ENCODE measurements at regions not wholly inside any gene's neighbourhood (a gene's known extent, or its start where the extent isn't known, plus 50 kb on each side); places are given as distances from the start of the nearest gene placed in this dataset.

DNA sequence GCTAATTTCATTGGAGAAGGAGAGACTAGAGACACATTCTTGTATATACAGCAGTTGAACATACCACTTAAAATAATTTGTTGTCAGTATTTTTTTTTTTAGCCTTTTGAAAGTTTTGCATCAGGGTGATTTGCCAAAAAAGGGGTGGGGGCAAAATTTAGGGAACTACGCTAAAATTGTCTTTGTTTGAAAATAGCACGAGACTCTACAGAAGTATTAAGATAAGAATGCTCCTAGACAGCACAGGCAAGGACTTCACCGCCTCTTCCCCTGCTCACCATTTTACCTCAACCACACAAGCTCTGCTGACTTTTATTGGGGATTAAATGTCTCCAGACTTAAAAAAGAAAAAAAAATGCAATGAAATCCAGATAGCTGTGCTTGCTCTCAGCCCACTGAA is 236.1 kb upstream of the USP25 start:
- DNase-seq (ENCODE audit: extremely low spot score, unreplicated experiment) = no peak
- no peaks in the 10 kb centered on the region for H3K4me1 Mint-ChIP-seq (ENCODE audit: unreplicated experiment)
- no peak overlapping the region for H3K27ac Mint-ChIP-seq (ENCODE audit: unreplicated experiment)
- H3K27me3 Mint-ChIP-seq (ENCODE audit: unreplicated experiment) = peaks cover 4% of the 10 kb centered on the region
- TF ChIP-seq, protein P1, sequence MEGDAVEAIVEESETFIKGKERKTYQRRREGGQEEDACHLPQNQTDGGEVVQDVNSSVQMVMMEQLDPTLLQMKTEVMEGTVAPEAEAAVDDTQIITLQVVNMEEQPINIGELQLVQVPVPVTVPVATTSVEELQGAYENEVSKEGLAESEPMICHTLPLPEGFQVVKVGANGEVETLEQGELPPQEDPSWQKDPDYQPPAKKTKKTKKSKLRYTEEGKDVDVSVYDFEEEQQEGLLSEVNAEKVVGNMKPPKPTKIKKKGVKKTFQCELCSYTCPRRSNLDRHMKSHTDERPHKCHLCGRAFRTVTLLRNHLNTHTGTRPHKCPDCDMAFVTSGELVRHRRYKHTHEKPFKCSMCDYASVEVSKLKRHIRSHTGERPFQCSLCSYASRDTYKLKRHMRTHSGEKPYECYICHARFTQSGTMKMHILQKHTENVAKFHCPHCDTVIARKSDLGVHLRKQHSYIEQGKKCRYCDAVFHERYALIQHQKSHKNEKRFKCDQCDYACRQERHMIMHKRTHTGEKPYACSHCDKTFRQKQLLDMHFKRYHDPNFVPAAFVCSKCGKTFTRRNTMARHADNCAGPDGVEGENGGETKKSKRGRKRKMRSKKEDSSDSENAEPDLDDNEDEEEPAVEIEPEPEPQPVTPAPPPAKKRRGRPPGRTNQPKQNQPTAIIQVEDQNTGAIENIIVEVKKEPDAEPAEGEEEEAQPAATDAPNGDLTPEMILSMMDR (IDR thresholded peaks at IDR 0.05) = no peak
- no peak overlapping the region for H3K4me3 Mint-ChIP-seq (ENCODE audit: unreplicated experiment)
- no peaks in the 10 kb centered on the region for H3K9me3 Mint-ChIP-seq (ENCODE audit: unreplicated experiment)
- no peaks in the 10 kb centered on the region for H3K36me3 Mint-ChIP-seq (ENCODE audit: unreplicated experiment)

DNA sequence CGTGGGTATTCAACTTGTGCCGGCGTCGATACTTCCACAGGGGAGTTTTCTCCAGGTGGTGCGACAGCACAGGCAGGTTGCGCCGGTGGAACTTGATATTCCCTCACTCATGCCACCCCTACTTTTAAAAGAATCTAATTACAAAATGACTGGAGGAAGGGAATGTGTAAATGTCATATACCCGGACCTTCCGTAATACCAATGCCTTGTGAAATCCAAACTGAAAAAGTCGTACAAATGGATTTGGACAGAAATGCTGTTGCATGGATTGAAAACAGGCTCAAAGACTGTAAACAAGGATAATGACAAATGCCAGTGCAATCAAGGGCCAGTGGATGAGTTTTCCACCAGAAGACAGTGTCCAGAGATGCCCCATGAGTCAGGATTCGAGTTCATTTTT is 235.3 kb upstream of the USP25 start:
- Mint-ChIP-seq H3K27ac (ENCODE audit: unreplicated experiment) (no peak overlapping the region), H3K4me3 (ENCODE audit: unreplicated experiment) (no peak overlapping the region), H3K27me3 (ENCODE audit: unreplicated experiment) (peaks cover 6% of the 10 kb centered on the region), H3K9me3 (ENCODE audit: unreplicated experiment) (no peaks in the 10 kb centered on the region), H3K36me3 (ENCODE audit: unreplicated experiment) (no peaks in the 10 kb centered on the region), H3K4me1 (ENCODE audit: unreplicated experiment) (no peaks in the 10 kb centered on the region)
- TF ChIP-seq, protein P1 (IDR thresholded peaks at IDR 0.05) = no peak
- DNase-seq (ENCODE audit: extremely low spot score, unreplicated experiment) = no peak

DNA sequence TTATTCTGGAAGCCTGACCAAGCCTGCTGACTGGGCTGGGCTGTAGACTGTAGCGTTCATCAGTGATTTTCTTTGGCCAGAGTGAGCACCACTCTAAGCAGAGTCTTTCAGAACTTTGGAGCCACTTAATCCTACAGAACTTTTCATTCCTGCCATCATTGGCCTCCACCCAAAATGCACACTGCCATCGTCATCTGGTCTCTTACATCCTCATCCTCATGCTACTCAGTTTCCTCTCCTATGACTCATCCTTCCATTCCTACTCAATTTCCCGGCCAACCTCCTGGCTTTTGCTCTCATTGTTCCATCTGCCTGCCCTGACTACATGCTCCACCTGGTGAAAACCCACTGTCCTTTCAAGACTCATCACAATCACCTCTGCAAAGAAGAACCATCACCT is 233.8 kb upstream of the USP25 start:
- Mint-ChIP-seq H3K4me3 (ENCODE audit: unreplicated experiment) (no peak overlapping the region), H3K36me3 (ENCODE audit: unreplicated experiment) (no peaks in the 10 kb centered on the region), H3K9me3 (ENCODE audit: unreplicated experiment) (no peaks in the 10 kb centered on the region), H3K27ac (ENCODE audit: unreplicated experiment) (no peak overlapping the region), H3K4me1 (ENCODE audit: unreplicated experiment) (no peaks in the 10 kb centered on the region), H3K27me3 (ENCODE audit: unreplicated experiment) (peaks cover 12% of the 10 kb centered on the region)
- TF ChIP-seq, protein P1 (IDR thresholded peaks at IDR 0.05) = no peak
- DNase-seq (ENCODE audit: extremely low spot score, unreplicated experiment) = no peak

DNA sequence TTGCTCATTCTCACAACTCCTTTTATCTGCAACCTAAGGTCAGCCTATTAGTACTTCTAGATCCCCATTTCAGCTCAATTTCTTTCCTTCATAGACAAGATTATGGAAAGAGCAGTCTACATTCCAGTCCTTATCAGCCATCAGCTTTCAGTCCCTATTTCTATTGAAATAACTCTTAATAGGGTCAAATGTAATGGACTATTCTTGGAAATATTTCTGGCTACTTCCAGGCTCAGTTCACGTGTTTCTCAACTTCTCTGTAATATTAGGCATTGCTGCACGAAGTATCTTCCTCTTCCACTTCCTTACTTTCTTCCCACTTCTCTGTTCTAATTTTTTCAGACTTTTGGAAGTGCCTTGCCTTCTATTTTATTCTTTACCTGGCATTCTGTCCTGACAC is 232.9 kb upstream of the USP25 start:
- H3K9me3 Mint-ChIP-seq (ENCODE audit: unreplicated experiment) = no peaks in the 10 kb centered on the region
- H3K27me3 Mint-ChIP-seq (ENCODE audit: unreplicated experiment) = peaks cover 15% of the 10 kb centered on the region
- no peaks in the 10 kb centered on the region for H3K36me3 Mint-ChIP-seq (ENCODE audit: unreplicated experiment)
- TF ChIP-seq, protein P1 (IDR thresholded peaks at IDR 0.05) = no peak
- no peaks in the 10 kb centered on the region for H3K4me1 Mint-ChIP-seq (ENCODE audit: unreplicated experiment)
- no peak overlapping the region for H3K27ac Mint-ChIP-seq (ENCODE audit: unreplicated experiment)
- no peak overlapping the region for H3K4me3 Mint-ChIP-seq (ENCODE audit: unreplicated experiment)
- DNase-seq (ENCODE audit: extremely low spot score, unreplicated experiment) = no peak

DNA sequence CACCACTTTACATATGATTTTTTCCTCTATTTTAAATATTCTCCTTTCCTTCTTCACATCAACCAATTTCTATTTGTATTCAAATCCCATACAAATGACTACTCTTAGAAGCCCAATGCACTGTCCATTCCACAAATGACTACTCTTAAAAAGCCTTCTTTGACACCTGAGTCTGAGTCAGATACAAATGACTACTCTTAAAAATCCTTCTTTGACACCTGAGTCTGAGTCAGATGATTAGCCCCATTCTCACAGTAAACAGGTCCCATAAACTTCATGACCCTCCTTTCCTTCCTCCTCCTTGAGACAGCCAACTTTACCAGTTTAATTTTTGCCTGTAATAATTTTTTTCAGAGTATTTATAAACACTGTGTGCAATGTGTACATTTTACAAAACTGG is 231.3 kb upstream of the USP25 start:
- no peaks in the 10 kb centered on the region for H3K9me3 Mint-ChIP-seq (ENCODE audit: unreplicated experiment)
- peaks cover 21% of the 10 kb centered on the region for H3K27me3 Mint-ChIP-seq (ENCODE audit: unreplicated experiment)
- TF ChIP-seq, protein P1 (IDR thresholded peaks at IDR 0.05) = no peak
- no peak overlapping the region for H3K27ac Mint-ChIP-seq (ENCODE audit: unreplicated experiment)
- no peaks in the 10 kb centered on the region for H3K36me3 Mint-ChIP-seq (ENCODE audit: unreplicated experiment)
- no peak overlapping the region for H3K4me3 Mint-ChIP-seq (ENCODE audit: unreplicated experiment)
- DNase-seq (ENCODE audit: extremely low spot score, unreplicated experiment) = no peak
- no peaks in the 10 kb centered on the region for H3K4me1 Mint-ChIP-seq (ENCODE audit: unreplicated experiment)
